ENCODE measurements at regions not wholly inside any gene's neighbourhood (a gene's known extent, or its start where the extent isn't known, plus 50 kb on each side); places are given as distances from the start of the nearest gene placed in this dataset.
"Not testable (repeated sequence)": the region's sequence is repeated elsewhere in the genome, so short reads cannot be mapped to it uniquely, and the experiment has no call there.

DNA sequence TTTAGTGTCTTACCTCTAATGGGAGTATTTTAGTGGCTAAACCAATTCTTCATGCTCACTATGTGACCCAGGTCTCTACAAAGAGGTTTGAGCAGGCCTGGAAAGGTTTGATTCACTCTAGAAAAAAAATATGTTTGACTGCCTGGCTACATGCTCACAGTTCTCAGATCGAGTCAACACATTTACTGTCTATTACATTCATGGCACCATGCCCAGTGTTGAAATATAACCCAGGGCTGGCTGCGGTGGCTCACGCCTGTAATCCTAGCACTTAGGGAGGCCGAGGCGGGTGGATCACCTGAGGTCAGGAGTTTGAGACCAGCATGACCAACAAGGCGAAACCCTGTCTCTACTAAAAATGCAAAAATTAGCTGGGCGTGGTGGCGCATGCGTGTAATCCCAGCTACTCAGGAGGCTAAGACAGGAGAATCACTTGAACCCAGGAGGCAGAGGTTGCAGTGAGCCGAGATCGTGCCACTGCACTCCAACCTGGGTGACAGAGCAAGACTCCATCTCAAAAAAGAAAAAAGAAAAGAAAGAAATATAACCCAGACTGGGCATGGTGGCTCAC, 543.8 kb downstream of the HAPSTR1 start:
- not testable (repeated sequence) for DNase-seq (ENCODE audit: low read depth in 2 of 2)

DNA sequence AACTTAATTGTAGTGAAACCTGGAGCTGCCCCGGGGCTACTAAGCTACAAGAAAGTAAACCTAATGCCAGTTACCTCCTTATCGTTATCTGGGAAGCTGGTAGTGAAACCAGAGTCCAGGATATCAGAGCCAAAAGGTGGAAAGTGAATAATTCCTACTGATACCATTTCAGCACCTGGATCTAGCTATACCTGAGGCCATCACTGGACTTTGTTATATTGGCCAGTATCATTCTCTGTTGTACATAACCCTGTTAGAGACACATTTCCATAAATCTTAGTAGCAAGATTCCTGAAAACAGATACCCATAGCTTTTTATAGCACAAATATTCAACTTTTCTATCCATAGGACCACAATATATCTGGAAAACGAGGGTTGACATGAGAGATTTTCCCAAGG, 538.0 kb downstream of the GRIN2A start:
- DNase-seq (ENCODE audit: low read depth in 2 of 2) = no peak

- no peak for DNase-seq (ENCODE audit: low read depth in 2 of 2)
Measured at GRCh38 chr16:9645911-9646310, 536.3 kb downstream of the GRIN2A start.

DNA sequence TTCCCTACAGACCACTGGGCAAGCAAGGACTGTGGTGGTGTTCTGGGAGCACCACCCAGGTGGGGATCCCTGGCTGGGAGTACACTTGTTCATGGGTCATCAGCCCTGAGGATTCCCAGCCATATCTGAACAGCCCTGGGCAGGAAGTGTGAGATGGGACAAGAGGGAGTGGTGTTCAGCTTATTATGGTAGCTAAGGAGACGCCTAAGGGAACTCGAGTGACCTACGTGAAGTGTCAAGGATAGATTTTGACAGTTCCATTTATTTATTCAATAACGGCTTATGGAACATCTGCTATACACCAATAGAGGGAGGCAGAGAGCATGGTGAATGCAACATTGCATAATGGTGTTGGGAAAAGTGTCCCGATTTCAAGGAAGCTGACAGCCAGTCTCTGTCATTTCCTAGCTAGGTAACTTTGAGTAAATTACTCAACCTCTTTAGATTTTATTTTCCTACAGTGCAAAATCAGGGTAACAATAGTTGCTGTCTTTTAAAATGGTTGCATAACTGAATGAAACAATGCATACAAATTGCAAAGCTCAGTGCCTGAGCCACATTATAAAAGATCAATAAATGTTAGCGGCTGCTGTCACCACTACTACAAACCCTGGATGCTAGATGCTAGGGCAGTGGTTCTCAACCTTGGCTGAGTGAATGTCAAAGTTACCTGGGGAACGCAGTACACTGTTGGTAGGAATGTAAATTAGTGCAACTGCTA, 534.1 kb downstream of the GRIN2A start:
- no peak for DNase-seq (ENCODE audit: low read depth in 2 of 2)

DNA sequence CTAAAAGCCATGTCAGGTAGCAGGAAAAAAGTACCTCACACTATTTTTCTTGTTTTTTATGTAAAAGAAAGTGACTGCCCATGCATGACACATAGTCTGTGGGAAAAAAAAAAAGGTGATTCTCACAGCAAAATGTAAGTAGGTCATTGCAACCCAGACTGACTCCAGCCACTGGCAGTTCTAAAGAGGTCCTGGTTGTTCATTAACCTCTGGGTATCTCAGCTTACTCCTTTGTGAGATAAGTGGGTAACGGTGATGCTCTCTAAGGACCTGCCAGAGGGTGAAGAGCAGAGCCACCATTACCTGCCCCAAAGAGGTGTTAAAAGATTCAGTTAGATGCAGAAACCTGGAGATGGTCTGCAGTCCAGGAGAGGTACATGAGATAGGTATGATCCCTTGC, 531.9 kb downstream of the GRIN2A start:
- DNase-seq (ENCODE audit: low read depth in 2 of 2) = no peak

GRCh38 chr16:9655051-9655450, 527.2 kb downstream of the GRIN2A start:
- DNase-seq (ENCODE audit: low read depth in 2 of 2) = no peak

DNA sequence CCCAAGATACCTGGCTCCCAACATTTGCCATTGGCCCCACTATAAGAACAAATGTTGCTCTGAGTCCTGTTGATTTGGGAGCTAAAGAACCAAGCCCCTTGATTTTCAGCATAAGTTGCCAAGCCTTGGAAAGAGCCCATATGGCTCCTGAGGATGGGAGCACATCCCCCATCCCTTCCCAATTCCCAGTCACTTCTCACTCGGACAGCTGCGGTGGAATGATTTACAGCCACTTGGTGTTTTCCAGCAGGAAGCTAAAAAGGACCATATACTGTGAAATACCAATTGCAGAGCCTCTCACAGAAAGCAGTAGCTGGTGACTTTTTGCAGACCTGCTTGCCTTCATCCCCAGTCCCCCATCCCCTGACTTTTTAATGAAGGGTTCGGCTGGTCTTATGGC, 524.6 kb downstream of the GRIN2A start:
- DNase-seq (ENCODE audit: low read depth in 2 of 2) = no peak

- DNase-seq (ENCODE audit: low read depth in 2 of 2) = no peak
Measured at GRCh38 chr16:9658164-9658563, 524.1 kb downstream of the GRIN2A start.

GRCh38 chr16:9658586-9658985, 523.6 kb downstream of the GRIN2A start:
- no peak for DNase-seq (ENCODE audit: low read depth in 2 of 2)

GRCh38 chr16:9660898-9661297, 521.3 kb downstream of the GRIN2A start:
- DNase-seq (ENCODE audit: low read depth in 2 of 2) = no peak

GRCh38 chr16:9661336-9662017, 520.8 kb downstream of the GRIN2A start:
- DNase-seq (ENCODE audit: low read depth in 2 of 2) = no peak

DNA sequence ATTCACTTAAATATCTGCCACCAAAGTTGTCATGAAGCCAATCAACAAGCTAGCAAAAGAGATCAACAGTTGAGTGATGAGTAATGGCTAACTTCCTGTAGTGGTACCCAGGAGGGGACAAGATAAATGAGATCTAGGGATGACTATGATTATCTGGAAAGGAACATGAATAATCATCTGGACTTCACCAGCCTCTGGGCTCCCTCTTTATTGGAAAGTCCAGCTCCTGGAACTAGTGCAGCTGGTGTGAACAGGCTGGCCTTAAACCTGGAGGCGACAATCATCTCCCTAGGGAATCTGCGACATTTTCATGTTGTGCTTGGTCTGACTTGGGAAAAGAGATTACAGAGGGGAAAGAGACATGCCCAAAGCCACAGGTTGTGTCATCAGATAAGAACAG, 518.6 kb downstream of the GRIN2A start:
- no peak for DNase-seq (ENCODE audit: low read depth in 2 of 2)

GRCh38 chr16:9665851-9666271, 516.4 kb downstream of the GRIN2A start:
- no peak for DNase-seq (ENCODE audit: low read depth in 2 of 2)

DNA sequence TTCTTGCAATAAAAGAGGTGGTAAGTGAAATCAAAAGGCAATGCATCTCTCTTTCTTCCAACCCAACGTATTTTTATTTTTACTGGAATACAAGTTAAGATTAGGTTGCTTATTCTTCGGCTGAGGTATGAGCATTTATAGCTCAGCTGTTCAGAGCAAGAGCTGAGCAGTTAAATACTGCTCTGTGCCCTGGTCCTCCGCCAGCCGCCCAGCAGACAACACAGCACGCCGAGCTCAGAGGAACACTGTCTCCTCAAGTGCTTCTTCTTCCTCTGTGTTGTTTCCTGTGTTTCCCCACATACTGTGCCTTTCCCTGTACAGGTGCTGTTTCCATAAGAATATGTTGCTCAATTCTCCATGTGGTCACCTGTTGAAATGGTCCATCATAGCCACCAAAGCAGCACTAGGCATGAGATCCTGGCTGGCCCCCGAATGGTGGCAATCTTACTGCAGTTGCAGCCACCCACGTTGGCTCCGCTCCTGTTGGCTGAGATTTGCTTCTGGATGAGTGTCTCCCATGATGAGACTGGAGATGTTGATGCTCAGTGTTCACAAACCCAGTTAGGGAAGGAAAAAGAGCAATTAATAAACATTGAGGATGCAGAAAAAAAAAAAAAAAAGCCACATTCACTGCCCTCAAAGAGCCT, 515.3 kb downstream of the GRIN2A start:
- no peak for DNase-seq (ENCODE audit: low read depth in 2 of 2)

GRCh38 chr16:9670033-9670432, 512.2 kb downstream of the GRIN2A start:
- DNase-seq (ENCODE audit: low read depth in 2 of 2) = no peak

GRCh38 chr16:9670616-9671015, 511.6 kb downstream of the GRIN2A start:
- not testable (repeated sequence) for DNase-seq (ENCODE audit: low read depth in 2 of 2)

DNA sequence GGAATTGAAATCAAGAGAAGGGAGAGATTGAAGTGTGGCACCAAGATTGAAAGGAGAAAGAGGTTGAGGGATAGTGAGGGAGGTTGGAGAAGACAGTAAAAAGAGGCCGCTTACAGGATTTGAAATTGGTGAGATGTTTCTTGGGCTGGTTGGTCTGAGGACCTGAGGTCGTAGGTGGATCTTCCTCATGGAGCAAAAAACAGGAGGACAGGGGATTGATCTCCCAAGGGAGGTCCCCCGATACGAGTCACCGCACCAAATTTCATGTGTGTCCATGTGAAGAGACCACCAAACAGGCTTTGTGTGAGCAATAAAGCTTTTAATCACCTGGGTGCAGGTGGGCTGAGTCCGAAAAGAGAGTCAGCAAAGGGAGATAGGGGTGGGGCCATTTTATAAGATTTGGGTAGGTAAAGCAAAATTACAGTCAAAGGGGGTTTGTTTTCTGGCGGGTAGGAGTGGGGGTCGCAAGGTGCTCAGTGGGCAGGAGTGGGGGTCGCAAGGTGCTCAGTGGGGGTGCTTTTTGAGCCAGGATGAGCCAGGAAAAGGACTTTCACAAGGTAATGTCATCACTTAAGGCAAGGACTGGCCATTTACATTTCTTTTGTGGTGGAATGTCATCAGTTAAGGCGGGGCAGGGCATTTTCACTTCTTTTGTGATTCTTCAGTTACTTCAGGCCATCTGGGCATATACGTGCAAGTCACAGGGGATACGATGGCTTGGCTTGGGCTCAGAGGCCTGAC, 505.5 kb downstream of the GRIN2A start:
- not testable (repeated sequence) for DNase-seq (ENCODE audit: low read depth in 2 of 2)

- DNase-seq (ENCODE audit: low read depth in 2 of 2) = no peak
Measured at GRCh38 chr16:9677301-9677653, 505.0 kb downstream of the GRIN2A start.

DNA sequence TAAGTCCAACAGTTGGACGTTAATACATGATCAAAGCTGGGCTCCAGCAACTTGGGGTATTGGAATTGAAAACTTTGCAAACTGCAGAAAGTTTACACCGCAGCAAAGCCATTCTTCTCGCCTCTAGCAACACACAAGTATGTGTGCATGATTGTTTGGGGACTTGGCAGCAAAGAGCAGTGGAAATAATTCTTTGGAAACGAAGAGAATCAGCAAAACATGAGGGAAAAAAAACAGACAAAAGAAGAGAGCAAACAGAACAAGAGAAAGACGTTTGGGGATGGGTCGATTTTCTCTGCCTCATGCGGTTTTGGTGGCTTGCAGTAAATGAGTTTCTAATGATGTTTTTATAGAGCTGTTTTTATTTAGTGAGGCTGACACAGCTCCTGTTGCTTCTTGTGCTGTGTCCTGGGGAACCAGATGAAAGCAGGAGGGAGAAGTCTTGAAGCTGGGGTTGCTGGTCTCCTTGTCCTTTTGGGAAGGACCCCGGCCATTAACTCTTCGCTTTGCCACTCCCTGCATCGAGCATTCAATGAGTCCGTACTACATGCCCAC, 502.9 kb downstream of the GRIN2A start:
- no peak for DNase-seq (ENCODE audit: low read depth in 2 of 2)

- no peak for DNase-seq (ENCODE audit: low read depth in 2 of 2)
Measured at GRCh38 chr16:9680019-9680655, 502.1 kb downstream of the GRIN2A start.

DNA sequence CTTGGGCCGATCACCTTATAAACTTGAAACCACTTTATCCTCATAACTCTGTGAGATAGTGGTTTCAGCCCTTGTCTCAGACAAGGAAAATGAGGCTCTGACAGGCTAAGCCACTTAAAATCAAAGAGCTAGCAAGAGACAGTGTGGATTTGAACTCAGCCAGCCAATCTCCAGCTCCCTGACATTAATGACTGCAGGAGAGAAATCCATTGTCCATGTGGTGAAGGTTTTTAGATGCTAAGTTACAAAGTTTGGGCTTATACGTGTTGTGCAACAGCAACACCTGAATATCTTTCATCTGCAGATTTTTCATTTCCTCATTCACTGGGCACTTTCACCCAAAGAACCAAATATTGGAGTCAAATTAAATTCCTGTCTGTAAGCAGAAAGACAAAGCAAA, 501.3 kb downstream of the GRIN2A start:
- DNase-seq (ENCODE audit: low read depth in 2 of 2) = no peak

Measured in stimulated activated CD4-positive, alpha-beta T cell treated with anti-CD3 and anti-CD28 coated beads, Interleukin-15, amount 100 ng/mL, for 48 hours (primary cell).